Fibroblast of gingiva (primary cell): ENCODE measurements at regions not wholly inside any gene's neighbourhood (a gene's known extent, or its start where the extent isn't known, plus 50 kb on each side); places are given as distances from the start of the nearest gene placed in this dataset.

Experiments used
- DNase-seq: peaks from one replicate; pipeline ENCODE4 v3.0.0-alpha.2; 2011; ENCODE audit warnings: low read depth

DNA sequence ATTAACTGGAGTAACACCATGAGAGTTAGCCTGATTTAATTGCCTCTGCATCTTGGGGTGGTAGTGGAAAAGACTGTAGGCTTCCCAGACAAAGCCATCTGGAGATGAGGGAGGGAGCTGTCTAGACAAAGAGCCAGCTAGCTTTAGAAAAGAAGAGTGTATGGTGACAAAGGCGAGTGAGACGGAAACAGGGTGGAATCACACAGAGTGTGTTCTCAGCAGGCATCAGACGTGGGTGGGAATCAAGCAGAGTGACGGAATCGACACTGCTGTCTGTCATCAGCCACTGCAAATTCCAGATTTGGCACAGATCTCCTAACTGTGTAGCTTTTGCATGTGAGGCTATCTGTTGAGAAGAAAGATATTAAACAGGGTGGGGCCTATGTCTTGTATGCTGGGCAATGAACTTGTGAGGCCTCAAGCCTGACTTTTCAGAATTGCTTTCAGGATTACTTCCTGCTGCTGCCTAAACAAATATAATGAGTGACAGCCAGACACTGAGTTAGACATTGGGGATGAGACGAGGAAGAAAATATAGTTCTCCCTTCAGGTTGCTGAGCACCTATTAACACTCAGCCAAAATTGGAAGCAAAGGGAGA lies 236.5 kb upstream of the GRIP1 start:
- no peak for DNase-seq

DNA sequence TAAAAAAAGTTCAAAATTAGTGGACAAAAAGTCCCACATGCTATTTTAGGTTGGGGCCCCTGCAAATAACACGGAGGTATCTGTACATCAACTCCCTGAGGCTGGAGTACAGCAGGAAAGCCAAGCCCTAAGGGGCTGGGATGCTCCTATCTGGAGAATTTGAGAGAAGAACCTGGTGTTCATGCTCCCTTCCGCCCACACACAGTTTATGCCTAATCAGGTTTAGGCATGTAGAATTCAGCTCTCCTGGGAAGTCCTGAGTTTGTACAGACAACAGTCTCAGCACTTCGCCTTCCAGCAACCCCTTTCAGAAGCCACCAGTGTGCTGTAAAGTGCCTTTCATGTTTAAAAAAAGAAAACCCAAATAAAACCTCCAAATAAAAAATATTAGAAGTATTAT lies 237.3 kb upstream of the GRIP1 start:
- DNase-seq: no peak

DNA sequence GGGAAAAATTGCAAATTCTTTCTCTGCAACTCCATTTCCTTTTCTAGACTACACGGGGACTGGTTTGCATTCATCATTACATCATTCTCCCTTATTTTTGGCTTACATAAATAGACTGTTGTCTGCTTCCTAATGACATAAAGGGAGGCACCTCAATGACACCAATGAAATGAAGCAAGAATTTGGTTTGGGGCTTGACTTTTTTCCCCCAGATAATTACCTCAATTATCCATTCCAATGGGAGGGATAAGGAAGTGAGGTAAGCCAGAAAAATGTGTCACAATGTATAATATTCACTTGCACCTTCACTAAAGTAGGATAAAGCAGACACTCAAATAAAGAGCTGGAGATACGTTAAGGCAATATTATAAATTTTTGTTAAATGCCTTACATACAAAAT lies 240.6 kb upstream of the GRIP1 start:
- no peak for DNase-seq

DNA sequence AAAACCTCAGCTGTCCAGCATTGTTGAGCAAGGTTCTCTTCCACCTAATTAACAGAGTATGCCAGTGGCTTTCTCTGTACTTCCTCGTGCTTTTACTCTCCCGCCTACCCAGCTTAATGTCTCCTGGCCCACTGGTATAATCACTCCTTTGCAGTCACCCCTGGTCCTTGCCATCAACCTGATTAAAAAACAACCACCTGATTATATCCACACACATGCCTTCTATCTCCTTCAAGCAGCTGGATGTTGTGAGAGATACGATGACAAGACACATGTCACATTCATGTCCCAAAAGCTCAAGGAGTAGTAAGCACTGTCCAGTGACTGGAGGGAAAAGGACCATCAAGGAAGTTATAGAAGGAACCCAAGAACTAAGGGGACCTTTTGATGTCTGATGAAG lies 241.3 kb upstream of the GRIP1 start:
- DNase-seq: no peak

DNA sequence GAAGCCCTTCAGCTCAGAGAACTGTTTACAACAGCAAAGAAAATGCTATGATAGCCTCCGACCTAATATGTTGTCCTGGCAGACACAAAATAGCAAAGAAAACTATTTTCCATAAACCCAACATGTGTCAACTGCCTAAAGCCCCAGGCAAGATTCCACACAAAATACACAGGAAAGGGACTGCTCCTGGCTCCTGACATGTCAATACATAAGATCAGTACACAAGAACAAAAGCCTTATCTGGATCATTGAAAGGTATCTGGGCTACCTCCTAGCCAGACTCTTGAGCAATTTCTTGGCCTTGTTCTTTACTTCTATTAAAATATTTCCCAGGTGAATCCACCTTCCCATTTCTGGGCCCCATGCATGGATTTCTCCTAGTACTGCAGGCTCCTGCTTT lies 242.3 kb upstream of the GRIP1 start:
- DNase-seq: no peak

DNA sequence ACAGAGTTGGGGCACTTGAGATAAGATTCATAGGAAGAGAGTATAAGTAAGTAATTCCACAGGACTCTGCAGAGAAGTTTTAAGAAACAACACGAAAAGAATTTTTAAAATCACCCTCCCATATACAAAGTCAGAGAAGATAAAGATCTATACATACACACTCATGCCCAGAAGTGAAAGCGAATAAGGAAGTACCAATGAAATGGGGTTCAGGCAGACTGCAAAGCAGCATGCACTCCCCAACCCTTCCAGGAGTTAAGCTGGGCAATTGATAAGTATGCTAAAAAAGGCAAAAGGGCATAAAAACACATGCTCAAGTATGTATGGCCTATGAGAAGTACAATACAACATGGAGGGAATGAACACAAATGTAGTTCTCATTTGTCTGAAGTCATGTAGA lies 246.2 kb upstream of the GRIP1 start:
- no peak for DNase-seq

- DNase-seq: no peak
Measured at GRCh38 chr12:66929121-66929520, 250.2 kb upstream of the GRIP1 start.

DNA sequence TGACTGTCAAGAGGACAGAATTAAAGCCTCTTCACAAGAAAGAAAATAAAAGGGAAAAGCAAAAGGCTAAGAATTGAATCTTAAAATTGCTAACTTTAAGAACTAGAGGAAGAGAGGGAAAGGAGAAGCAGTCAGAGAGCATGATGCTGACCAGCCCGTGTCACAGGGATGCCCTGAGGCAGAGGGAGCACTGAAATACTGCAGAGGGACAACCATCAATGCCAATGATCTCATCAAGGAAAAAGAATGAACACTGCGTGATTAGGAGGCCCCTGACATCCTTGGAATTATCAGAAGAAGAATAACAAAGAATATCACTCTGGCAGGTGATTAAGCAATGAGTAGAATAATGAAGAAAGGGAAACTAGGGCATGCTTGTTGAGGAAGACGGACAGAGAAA lies 252.2 kb upstream of the GRIP1 start:
- no peak for DNase-seq

DNA sequence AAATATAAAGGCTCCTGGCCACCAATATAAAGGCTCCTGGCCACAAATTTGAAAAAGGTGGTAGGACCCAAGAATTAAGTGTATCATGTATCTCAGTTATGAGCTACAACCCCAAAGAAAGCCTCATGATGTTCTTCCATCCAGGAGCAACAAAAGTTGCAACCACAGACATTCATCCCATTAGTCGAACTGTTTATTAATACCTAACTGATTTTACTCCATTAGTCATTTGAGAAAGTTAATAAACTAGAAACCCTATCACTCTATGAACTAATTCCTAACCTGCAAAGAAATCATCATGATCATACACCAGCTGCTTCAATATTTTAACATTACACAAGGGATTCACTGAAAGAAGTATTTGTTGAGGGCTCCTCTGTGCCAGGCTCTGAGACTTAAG lies 253.2 kb upstream of the GRIP1 start:
- DNase-seq: no peak

GRCh38 chr12:66934302-66935062 lies 255.6 kb upstream of the GRIP1 start:
- no peak for DNase-seq

DNA sequence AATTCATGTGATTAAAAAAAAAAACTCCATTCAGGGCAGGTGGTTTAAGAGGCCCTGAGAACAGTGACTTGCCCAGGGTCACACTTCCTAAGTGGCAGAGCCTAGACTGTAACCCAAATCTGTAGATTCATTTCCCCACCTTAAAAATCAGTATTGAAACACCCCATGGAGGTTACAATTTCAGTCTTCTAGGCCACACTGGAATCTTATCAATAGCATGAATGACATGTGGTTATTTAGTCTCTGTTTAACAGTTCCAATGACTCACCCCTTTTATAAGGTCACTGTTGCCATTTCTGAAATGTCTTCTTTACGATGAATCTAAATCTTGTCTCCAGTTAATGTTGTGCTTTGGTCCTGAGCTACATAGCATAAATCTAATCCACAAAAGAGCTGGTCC lies 262.3 kb upstream of the GRIP1 start:
- DNase-seq: no peak

DNA sequence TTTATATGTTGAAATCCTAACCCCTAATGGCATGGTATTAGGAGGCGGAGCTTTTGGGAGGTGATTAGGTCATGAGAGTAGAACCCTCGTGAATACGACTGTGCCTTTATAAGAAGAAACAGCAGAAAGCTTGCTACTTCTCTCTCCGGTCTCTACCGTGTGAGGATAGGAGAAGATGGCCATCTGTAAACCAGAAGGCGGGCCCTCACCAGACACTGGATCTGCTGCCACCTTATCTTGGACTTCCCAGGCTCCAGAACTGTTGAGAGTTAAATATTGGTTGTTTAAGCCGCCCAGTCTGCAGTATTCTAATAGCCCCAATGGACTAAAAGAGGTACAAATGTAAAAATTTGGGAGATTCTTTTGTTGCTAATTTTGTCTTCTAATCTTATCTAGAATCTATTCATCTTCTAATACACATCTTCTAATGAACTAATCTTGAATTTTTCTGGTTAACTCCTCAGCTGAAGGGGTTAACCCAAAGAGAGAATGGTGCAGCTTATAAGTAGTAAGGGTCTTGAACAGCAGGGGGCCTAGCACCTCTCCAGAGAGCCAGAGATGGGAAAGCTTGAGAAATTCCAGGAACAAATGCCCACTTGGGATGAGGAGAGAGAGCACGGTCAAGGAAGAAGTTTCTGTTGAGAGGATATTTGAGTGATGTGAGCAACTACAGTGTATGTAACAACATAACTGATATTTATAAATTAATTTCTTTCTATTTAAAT lies 264.0 kb upstream of the GRIP1 start:
- DNase-seq: no peak

DNA sequence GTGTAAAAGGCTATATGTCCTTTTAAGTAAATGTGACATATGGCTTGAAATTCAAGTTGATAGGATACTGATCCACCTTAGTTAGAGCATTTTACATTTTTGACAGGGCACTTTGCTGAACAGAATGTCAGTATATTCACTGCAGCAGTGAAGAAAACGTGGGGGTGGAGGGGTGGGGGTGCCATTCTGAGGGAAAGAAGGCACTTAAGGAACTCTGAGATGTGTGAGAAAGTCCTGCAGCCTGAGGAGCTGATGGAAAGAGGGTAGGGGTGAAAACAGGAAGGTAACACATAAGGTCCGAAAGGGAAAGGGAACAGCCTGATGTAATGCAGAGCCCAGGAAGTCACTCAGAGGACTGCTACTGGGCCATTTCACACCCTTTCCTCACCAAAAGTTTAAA lies 265.5 kb upstream of the GRIP1 start:
- DNase-seq: no peak

DNA sequence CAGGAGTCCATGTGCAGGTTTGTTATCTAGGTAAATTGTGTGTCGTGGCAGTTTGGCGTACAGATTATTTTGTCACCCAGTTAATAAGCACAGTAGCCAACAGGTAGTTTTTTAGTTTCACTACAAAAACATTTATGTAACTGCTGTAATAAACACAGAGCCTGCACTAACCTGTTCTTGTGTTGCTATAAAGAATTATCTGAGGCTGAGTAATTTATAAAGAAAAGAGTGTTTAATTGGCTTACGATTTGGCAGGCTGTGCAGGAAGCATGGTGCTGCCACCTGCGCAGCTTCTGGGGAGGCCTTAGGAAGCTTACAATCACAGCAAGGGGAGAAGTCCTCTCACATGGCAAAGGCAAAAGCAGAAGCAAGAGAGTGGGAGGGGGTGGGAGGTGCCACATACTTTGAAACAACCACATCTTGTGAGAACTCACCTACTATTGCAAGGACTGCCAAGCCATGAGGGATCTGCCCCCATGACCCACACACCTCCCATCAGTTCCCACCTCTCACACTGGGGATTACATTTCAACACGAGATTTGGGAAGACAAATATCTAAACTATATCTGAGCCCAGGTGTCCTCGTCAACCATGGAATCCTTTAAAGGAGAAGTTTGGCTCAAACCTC lies 266.4 kb upstream of the GRIP1 start:
- DNase-seq: no peak

DNA sequence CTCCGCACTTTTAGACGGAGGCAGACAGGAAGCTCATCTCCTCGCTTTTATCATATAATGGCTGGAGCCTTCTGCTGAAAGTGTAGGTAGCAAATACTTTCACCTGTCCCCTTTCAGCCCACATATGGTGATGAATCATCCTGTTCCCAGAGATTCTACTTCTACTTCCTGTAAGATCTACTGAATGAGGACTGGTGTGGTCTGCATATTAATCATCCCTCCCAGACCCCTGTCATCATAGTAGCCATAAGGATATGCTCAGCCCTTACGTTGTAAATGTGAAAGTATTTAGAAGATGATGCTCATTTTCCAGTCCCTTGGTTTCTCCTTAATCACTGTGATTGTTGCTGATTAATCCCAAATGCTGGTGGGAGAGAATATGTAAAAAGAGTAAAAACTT lies 268.2 kb upstream of the GRIP1 start:
- no peak for DNase-seq

GRCh38 chr12:66952668-66953067 lies 273.8 kb upstream of the GRIP1 start:
- no peak for DNase-seq

DNA sequence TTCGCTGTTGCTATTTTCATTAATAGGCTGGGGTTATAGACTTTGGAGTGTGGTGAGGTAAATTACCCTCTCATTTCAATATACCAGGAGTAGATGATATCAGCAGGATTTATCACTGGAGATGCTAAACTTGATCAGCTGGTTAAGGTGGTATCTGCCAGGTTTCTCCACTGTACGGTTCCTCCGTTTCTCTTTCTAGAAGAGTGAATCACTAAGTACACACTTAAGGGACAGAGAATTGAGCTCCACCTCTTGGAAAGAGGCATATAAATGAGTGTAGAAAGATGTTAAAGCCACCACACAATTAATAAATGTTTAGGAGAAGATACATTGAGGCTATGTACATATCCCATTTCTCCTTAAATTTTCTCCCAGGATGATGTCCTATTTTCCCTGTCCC lies 277.4 kb upstream of the GRIP1 start:
- no peak for DNase-seq

DNA sequence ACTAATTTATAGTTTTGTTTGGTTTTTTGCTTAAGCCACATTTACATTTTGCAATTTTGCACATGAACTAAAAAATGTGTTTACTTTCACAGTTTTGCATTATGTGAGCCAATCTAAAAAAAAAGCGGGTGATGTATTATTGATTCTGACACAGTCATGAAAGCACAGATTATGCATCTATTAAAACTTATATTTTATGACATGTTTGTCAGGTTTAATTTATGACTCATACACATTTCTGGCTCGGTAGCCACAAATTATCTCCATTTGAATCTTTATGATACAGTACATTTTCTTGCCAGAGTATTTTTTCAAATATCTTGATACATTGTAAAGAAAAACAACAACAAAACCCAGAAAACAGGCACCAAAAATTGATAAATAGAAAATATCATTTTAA lies 280.4 kb upstream of the GRIP1 start:
- no peak for DNase-seq

DNA sequence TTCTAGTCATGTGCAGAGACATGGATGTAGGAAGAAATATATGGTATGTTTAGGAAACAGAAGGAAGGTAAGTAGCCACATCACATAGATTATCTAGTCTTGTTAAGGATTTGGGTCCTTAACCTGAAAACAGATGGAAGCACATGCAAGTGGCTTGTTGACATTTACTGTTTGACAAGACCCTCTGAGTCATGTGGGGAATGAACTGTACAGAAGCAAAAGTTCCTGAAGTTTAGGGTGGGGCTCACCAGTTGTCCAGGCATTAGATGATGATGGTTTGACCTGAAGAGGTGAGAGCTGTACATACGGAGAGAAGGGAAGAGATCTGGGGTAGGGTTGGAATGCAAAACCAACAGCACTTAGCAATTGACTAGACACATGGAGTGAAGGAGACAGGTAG lies 281.1 kb upstream of the GRIP1 start:
- no peak for DNase-seq

DNA sequence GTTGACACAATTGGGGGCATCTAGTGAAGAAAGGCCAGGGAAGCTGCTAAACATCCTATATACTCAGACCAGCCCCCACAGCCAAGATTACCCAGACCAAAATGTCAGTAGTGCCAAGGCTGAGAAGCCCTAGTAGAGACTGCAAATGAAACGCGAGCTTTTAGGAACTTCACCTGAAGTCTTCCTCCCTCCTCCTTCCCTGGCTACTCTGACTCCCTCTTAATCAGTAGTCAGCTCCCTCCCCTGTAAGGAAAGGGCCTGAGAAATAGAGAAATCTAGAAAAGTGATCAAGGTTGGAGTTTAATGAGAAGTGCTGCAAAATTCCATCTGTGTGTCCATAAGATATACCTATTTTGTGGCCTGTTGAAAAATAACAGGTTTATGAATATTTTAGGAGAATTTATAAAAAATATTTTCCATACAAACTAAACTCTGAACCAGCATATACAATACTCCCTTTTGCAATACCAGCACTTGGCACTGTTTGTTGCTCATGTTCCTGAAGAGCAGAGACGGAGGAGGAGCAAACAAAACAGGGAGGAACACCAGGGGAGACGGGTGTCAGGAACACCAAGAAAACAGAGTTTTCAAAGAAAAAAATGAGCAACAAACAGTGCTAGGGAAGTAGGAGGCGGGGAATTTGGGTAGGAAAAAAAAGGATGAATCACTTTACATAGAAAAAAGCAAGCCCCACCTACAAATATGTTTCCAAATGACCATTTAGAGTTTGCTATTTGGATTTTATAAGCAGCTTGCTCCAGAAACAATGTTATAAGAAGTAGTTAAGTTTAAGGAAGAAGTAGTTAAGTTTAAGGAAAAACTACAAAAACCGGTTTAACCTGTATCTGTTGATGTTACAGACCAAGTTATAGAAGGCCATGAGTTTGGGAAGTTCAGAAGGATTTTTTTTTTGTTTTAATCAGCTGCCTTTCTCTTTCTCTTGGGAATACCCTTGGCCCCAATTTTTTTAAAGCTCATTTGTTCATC lies 282.1 kb upstream of the GRIP1 start:
- DNase-seq: no peak

GRCh38 chr12:66962290-66962689 lies 283.4 kb upstream of the GRIP1 start:
- DNase-seq: no peak

DNA sequence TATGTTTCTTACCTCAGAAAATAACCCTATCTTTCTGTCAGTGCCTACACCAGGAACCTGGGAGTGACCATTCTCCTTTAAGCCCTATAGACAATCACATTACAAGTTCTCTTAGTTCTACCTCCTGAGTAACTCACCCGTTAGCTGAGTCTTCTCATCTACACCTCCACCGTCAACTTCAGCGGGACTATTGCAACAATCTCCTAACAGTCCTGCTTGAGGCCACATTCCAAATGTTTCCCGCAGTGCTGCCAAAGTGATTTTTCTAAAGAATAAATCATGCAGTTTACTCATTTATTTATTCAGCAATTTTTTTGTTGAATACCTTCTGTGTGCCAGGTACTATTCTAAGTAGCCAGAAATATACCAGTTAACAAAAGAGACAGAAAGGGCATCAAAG lies 285.0 kb upstream of the GRIP1 start:
- no peak for DNase-seq
